GM20000 (cell line): ENCODE measurements at regions not wholly inside any gene's neighbourhood (a gene's known extent, or its start where the extent isn't known, plus 50 kb on each side); places are given as distances from the start of the nearest gene placed in this dataset.

Source experiments
- DNase-seq: peaks from one replicate; pipeline ENCODE4 v3.0.0; 2012; ENCODE audit warnings: low spot score
- TF ChIP-seq, protein P1 (sequence below): IDR thresholded peaks from 2 replicates; pipeline ENCODE4 v1.5.1; 2012; ENCODE audit warnings: mild to moderate bottlenecking, control low read depth; ENCODE audit errors: extremely low read depth, missing control alignments

GRCh38 chr4:151830168-151830567 is 69.4 kb upstream of the GATB start:
- DNase-seq = no peak
- TF ChIP-seq, protein P1, sequence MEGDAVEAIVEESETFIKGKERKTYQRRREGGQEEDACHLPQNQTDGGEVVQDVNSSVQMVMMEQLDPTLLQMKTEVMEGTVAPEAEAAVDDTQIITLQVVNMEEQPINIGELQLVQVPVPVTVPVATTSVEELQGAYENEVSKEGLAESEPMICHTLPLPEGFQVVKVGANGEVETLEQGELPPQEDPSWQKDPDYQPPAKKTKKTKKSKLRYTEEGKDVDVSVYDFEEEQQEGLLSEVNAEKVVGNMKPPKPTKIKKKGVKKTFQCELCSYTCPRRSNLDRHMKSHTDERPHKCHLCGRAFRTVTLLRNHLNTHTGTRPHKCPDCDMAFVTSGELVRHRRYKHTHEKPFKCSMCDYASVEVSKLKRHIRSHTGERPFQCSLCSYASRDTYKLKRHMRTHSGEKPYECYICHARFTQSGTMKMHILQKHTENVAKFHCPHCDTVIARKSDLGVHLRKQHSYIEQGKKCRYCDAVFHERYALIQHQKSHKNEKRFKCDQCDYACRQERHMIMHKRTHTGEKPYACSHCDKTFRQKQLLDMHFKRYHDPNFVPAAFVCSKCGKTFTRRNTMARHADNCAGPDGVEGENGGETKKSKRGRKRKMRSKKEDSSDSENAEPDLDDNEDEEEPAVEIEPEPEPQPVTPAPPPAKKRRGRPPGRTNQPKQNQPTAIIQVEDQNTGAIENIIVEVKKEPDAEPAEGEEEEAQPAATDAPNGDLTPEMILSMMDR = no peak

- DNase-seq = no peak
- TF ChIP-seq, protein P1 = no peak
Observed at GRCh38 chr4:151829309-151829708, 68.5 kb upstream of the GATB start.

- DNase-seq = no peak
- TF ChIP-seq, protein P1 = no peak
Observed at GRCh38 chr4:151824656-151825055, 63.8 kb upstream of the GATB start.

DNA sequence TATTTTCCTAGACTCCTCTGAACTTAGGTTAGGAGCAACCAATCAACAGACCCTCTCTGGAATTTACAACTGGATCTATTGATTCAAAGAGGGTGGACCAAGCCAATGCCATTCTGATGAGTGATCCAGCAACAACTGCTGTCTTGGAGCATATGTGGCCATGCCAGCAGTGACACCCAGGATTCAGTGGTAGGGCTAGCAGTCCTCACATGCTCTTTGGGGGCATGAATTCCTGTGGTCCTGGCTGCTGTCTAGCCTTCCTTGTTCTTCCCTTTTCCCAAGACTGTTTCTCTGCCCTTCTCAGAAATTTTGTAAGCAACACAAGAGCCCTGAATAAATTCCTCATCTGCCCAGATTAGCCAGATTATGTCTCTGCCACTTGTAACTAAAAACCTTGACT is 61.5 kb upstream of the GATB start:
- no peak for DNase-seq
- TF ChIP-seq, protein P1 = no peak

GRCh38 chr4:151820004-151820403 is 59.2 kb upstream of the GATB start:
- TF ChIP-seq, protein P1 = no peak
- DNase-seq = no peak

GRCh38 chr4:151811403-151811802 is 50.6 kb upstream of the GATB start:
- TF ChIP-seq, protein P1 = no peak
- DNase-seq = no peak
